Keratinocyte (primary cell): ENCODE measurements at regions not wholly inside any gene's neighbourhood (a gene's known extent, or its start where the extent isn't known, plus 50 kb on each side); places are given as distances from the start of the nearest gene placed in this dataset.
A peak's percentile ranks its signal among the peaks of the same experiment; 100 is the strongest.
"Not testable (repeated sequence)": the region's sequence is repeated elsewhere in the genome, so short reads cannot be mapped to it uniquely, and the experiment has no call there.

Source experiments
- DNase-seq: peaks from one replicate; pipeline ENCODE4 v3.0.0-alpha.2; 2011; ENCODE audit warnings: low read depth, missing footprints, low spot score
- FAIRE-seq: peaks from 2 replicates; lab custom pipeline; 2011; peaks lifted over from hg19 to GRCh38; lab: Jason Lieb, UNC
- H2AFZ ChIP-seq: 2 replicates; pipeline ENCODE4 v1.6.0; 2012; ENCODE audit warnings: low read length, control low read depth, inconsistent platforms; ENCODE audit not compliant: control insufficient read depth
- H3K27ac ChIP-seq: 2 replicates; pipeline ENCODE4 v1.5.1; 2011; ENCODE audit warnings: low read length; ENCODE audit not compliant: control insufficient read depth, insufficient read depth
- H3K27me3 ChIP-seq: 3 replicates; pipeline ENCODE4 v1.6.0; 2011; ENCODE audit warnings: low read length; ENCODE audit not compliant: control insufficient read depth, insufficient read depth; ENCODE audit errors: extremely low read depth
- H3K36me3 ChIP-seq, 2 experiments: 2 replicates in 1 of 2; 3 replicates in 1 of 2; pipeline ENCODE4 v1.5.1; 2011; ENCODE audit warnings: low read length in 2 of 2, mild to moderate bottlenecking in 1 of 2; ENCODE audit not compliant: control insufficient read depth in 2 of 2, insufficient read depth in 2 of 2; ENCODE audit errors: extremely low read depth in 1 of 2
- H3K4me1 ChIP-seq: 3 replicates; pipeline ENCODE4 v1.5.1; 2011; ENCODE audit warnings: low read length; ENCODE audit not compliant: control insufficient read depth, insufficient read depth; ENCODE audit errors: extremely low read depth
- H3K4me2 ChIP-seq: 3 replicates; pipeline ENCODE4 v1.6.0; 2011; ENCODE audit warnings: low read depth, low read length; ENCODE audit not compliant: control insufficient read depth, insufficient read depth; ENCODE audit errors: extremely low read depth
- H3K4me3 ChIP-seq, 3 experiments: fragments of 200-600 bp in 1 of 3; sonication (generic) in 1 of 3; 2 replicates in 2 of 3; 3 replicates in 1 of 3; pipeline ENCODE4 v1.5.1; 2011 to 2016; ENCODE audit warnings: low read length in 3 of 3, mild to moderate bottlenecking in 3 of 3, control low read depth in 2 of 3, inconsistent platforms in 1 of 3, low read depth in 1 of 3, mixed read lengths in 1 of 3, mixed run types in 1 of 3, moderate library complexity in 1 of 3; ENCODE audit not compliant: control insufficient read depth in 2 of 3, insufficient read depth in 2 of 3; ENCODE audit errors: extremely low read depth in 1 of 3
- H3K79me2 ChIP-seq: 2 replicates; pipeline ENCODE4 v1.6.0; 2012; ENCODE audit warnings: low read length; ENCODE audit not compliant: control insufficient read depth, insufficient read depth
- H3K9ac ChIP-seq: 3 replicates; pipeline ENCODE4 v1.6.0; 2011; ENCODE audit warnings: low read length; ENCODE audit not compliant: control insufficient read depth, insufficient read depth; ENCODE audit errors: extremely low read depth
- H3K9me1 ChIP-seq: 3 replicates; pipeline ENCODE4 v1.6.0; 2011; ENCODE audit warnings: low read length; ENCODE audit not compliant: control insufficient read depth, insufficient read depth; ENCODE audit errors: extremely low read depth
- H3K9me3 ChIP-seq: 2 replicates; pipeline ENCODE4 v1.5.1; 2012; ENCODE audit warnings: low read depth, low read length; ENCODE audit not compliant: control insufficient read depth
- H4K20me1 ChIP-seq: 3 replicates; pipeline ENCODE4 v1.6.0; 2011; ENCODE audit warnings: low read length; ENCODE audit not compliant: control insufficient read depth, insufficient read depth; ENCODE audit errors: extremely low read depth
- CTCF ChIP-seq, 3 experiments: IDR thresholded peaks in 1 of 3; conservative IDR thresholded peaks in 1 of 3; optimal IDR thresholded peaks in 1 of 3; 2 replicates in 2 of 3; 3 replicates in 1 of 3; pipeline versions ENCODE3 to v1.5.1; 2011; ENCODE audit warnings: low read length in 3 of 3, mild to moderate bottlenecking in 3 of 3, moderate library complexity in 2 of 3, control low read depth in 1 of 3, inconsistent platforms in 1 of 3; ENCODE audit not compliant: insufficient read depth in 2 of 3; ENCODE audit errors: extremely low read depth in 1 of 3
- EZH2 ChIP-seq: IDR thresholded peaks from one replicate; pipeline ENCODE4 v1.6.1; 2012; ENCODE audit warnings: inconsistent platforms, mild to moderate bottlenecking, low read length, moderate library complexity
- dilution Hi-C: fragments of 300-500 bp; cut with MboI; formaldehyde crosslinking; loops from one replicate; pipeline ENCODE4 v1.7.0; 2020; ENCODE audit warnings: low sequenced_read_pairs; ENCODE audit not compliant: extremely low pct_ligation_motif_present

GRCh38 chr9:79432485-79432884 is 139.3 kb upstream of the TLE4 start:
- no peaks in the 10 kb centered on the region for H3K79me2 ChIP-seq
- H3K9me1 ChIP-seq = no peaks in the 10 kb centered on the region
- H3K27me3 ChIP-seq = no peaks in the 10 kb centered on the region
- no peak overlapping the region for H3K27ac ChIP-seq
- no peak overlapping the region for H3K4me2 ChIP-seq
- dilution Hi-C loops = no loop called here
- H3K4me3 ChIP-seq = no peak overlapping the region
- DNase-seq = no peak
- H3K9me3 ChIP-seq = no peaks in the 10 kb centered on the region
- FAIRE-seq = no peak
- no peaks in the 10 kb centered on the region for H4K20me1 ChIP-seq
- H3K4me1 ChIP-seq = no peaks in the 10 kb centered on the region
- H2AFZ ChIP-seq = no peak overlapping the region
- H3K9ac ChIP-seq = no peak overlapping the region
- H3K36me3 ChIP-seq = no peaks in the 10 kb centered on the region
- TF ChIP-seq EZH2 (no peak), CTCF (optimal IDR thresholded peaks at IDR 0.05 in 1 of 3, IDR thresholded peaks at IDR 0.05 in 1 of 3, conservative IDR thresholded peaks at IDR 0.05 in 1 of 3; ENCODE audit: extremely low read depth in 1 of 3, insufficient read depth in 2 of 3, low read length in 3 of 3) (peak in 2 of 3 experiments; percentile 8 to 14)

- Histone ChIP-seq H3K4me3 (no peak overlapping the region), H3K4me2 (no peak overlapping the region), H3K27ac (no peak overlapping the region), H4K20me1 (no peaks in the 10 kb centered on the region), H3K9ac (no peak overlapping the region), H2AFZ (no peak overlapping the region), H3K79me2 (no peaks in the 10 kb centered on the region), H3K36me3 (no peaks in the 10 kb centered on the region), H3K9me3 (no peaks in the 10 kb centered on the region), H3K9me1 (no peaks in the 10 kb centered on the region), H3K27me3 (no peaks in the 10 kb centered on the region), H3K4me1 (no peaks in the 10 kb centered on the region)
- dilution Hi-C loops = no loop called here
- TF ChIP-seq CTCF (optimal IDR thresholded peaks at IDR 0.05 in 1 of 3, IDR thresholded peaks at IDR 0.05 in 1 of 3, conservative IDR thresholded peaks at IDR 0.05 in 1 of 3; ENCODE audit: extremely low read depth in 1 of 3, insufficient read depth in 2 of 3, low read length in 3 of 3) (no peak), EZH2 (no peak)
- FAIRE-seq (no peak), DNase-seq (no peak)
Observed at GRCh38 chr9:79433703-79434102, 138.1 kb upstream of the TLE4 start.

- H3K9ac ChIP-seq, H3K9me3 ChIP-seq, H3K9me1 ChIP-seq, DNase-seq, H4K20me1 ChIP-seq, H3K36me3 ChIP-seq, dilution Hi-C loops, H3K4me2 ChIP-seq, H3K4me1 ChIP-seq, H3K27me3 ChIP-seq, FAIRE-seq, H2AFZ ChIP-seq, H3K79me2 ChIP-seq, H3K27ac ChIP-seq: not testable (repeated sequence)
- peak overlapping the region in 1 of 3 experiments; percentile 8 for H3K4me3 ChIP-seq
Observed at GRCh38 chr9:79439221-79439620, 132.5 kb upstream of the TLE4 start.
